Uterus (tissue), 2 donors: ENCODE measurements at regions not wholly inside any gene's neighbourhood (a gene's known extent, or its start where the extent isn't known, plus 50 kb on each side); places are given as distances from the start of the nearest gene placed in this dataset.

Experiments
- CTCF ChIP-seq, 4 experiments: fragments of 200-600 bp in 2 of 4; fragments of 450-650 bp in 2 of 4; sonication (generic) in 2 of 4; IDR thresholded peaks; one replicate each; pipeline ENCODE4 v1.5.1; 2016 to 2019; ENCODE audit warnings: antibody characterized with exemption in 4 of 4, mild to moderate bottlenecking in 2 of 4, moderate library complexity in 1 of 4
- POLR2A ChIP-seq, 2 donors: fragments of 450-650 bp; IDR thresholded peaks; one replicate each; pipeline ENCODE4 v1.6.1; 2016; ENCODE audit warnings: antibody characterized with exemption in 2 of 2, mild to moderate bottlenecking in 1 of 2, moderate library complexity in 1 of 2

DNA sequence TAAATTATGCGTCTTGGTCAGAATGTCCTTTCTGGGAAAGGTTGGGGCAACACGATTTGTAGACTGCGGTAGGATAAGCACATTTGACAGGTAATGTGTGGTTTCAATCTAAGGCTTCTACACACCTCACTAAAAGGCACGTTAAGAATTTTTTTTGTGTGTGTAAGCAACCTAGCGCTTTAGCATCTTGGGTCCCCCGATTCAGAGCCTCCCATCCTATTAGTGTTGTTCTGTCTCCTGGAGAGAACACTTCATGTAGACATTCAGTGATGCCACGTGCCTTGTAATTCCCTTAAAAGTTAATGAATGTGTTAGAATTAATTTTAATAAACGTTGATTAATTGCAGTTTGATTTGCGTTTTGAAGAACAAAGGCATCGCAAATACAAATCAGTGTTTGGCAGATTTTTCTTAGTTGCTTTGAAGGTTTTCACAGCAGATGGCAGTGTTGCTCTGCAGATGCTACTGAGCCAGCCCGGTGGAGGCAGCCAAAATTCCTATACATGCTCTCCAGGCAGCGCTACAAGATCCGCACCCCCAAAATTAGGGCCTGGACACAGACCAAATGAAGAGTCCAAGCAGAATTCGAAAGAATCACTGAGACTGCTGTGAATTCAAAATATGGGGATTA, 63.5 kb downstream of the OTOL1 start:
- TF ChIP-seq CTCF (IDR thresholded peaks at IDR 0.05) (peak; percentile 43 to 56 (median 54)), POLR2A (IDR thresholded peaks at IDR 0.05) (no peak)
